Progenitor cell of endocrine pancreas (in vitro differentiated cells): ENCODE measurements at regions not wholly inside any gene's neighbourhood (a gene's known extent, or its start where the extent isn't known, plus 50 kb on each side); places are given as distances from the start of the nearest gene placed in this dataset.

Experiments
- DNase-seq: peaks from one replicate; pipeline ENCODE4 v3.0.0; 2021; ENCODE audit warnings: low spot score; ENCODE audit not compliant: unreplicated experiment
- H3K27ac Mint-ChIP-seq: 2 replicates; pipeline ENCODE4 v1.8.0; 2021; ENCODE audit warnings: mild to moderate bottlenecking, moderate library complexity, mixed read lengths
- H3K27me3 Mint-ChIP-seq: 2 replicates; pipeline ENCODE4 v1.8.0; 2021; ENCODE audit warnings: mixed read lengths
- H3K36me3 Mint-ChIP-seq: 2 replicates; pipeline ENCODE4 v1.8.0; 2022; ENCODE audit warnings: mixed read lengths; ENCODE audit not compliant: insufficient read depth
- H3K4me1 Mint-ChIP-seq: 2 replicates; pipeline ENCODE4 v1.8.0; 2021; ENCODE audit warnings: low read depth, mixed read lengths
- H3K4me3 Mint-ChIP-seq: 2 replicates; pipeline ENCODE4 v1.8.0; 2021; ENCODE audit warnings: low read depth, mild to moderate bottlenecking, moderate library complexity, mixed read lengths
- H3K9me3 Mint-ChIP-seq: 2 replicates; pipeline ENCODE4 v1.8.0; 2021; ENCODE audit warnings: low read depth, mixed read lengths
- CTCF ChIP-seq: fragments of 200-600 bp; sonication (generic); IDR thresholded peaks from one replicate; pipeline ENCODE4 v1.5.0; 2021; ENCODE audit warnings: antibody characterized with exemption, mild to moderate bottlenecking; ENCODE audit not compliant: unreplicated experiment

GRCh38 chr11:114924042-114924441 lies 245.7 kb downstream of the NXPE2 start:
- H3K4me3 Mint-ChIP-seq: no peak overlapping the region
- no peaks in the 10 kb centered on the region for H3K4me1 Mint-ChIP-seq
- DNase-seq: no peak
- no peaks in the 10 kb centered on the region for H3K9me3 Mint-ChIP-seq
- no peak overlapping the region for H3K27ac Mint-ChIP-seq
- peaks cover 16% of the 10 kb centered on the region for H3K27me3 Mint-ChIP-seq
- TF ChIP-seq CTCF: no peak
- no peaks in the 10 kb centered on the region for H3K36me3 Mint-ChIP-seq

DNA sequence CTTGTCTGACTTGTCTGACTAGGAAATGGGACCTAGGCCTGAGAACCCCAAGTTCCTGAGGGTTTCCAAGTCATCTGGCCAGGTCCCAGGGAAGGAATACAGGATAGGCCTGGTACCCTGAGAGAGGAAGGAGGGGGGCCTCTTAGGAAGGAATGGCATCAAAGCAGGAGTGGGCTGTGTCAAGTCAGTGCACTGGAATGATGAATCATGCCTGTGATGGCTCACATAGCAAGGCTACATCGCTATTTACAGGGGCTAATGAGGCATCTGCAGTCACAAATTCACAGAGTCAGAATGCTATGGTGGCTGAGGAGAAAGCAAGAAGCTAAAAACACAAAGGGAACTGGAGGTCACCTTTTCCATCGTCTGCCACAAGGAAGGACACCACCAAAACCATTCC lies 247.3 kb downstream of the NXPE2 start:
- TF ChIP-seq CTCF: no peak
- Mint-ChIP-seq H3K4me1 (peaks cover under 1% of the 10 kb centered on the region), H3K4me3 (no peak overlapping the region)

GRCh38 chr11:114928260-114928870 lies 250.0 kb downstream of the NXPE2 start:
- peaks cover 1% of the 10 kb centered on the region for H3K36me3 Mint-ChIP-seq
- H3K27me3 Mint-ChIP-seq: peaks cover 9% of the 10 kb centered on the region
- no peak for DNase-seq
- peaks cover 11% of the 10 kb centered on the region for H3K9me3 Mint-ChIP-seq
- H3K4me1 Mint-ChIP-seq: peaks cover 3% of the 10 kb centered on the region
- no peak for TF ChIP-seq CTCF
- H3K27ac Mint-ChIP-seq: no peak overlapping the region
- no peak overlapping the region for H3K4me3 Mint-ChIP-seq

More for the DNA sequence above, 247.3 kb downstream of the NXPE2 start:
- Mint-ChIP-seq H3K27me3 (peaks cover 14% of the 10 kb centered on the region), H3K9me3 (no peaks in the 10 kb centered on the region), H3K27ac (no peak overlapping the region), H3K36me3 (no peaks in the 10 kb centered on the region)
- DNase-seq: no peak

DNA sequence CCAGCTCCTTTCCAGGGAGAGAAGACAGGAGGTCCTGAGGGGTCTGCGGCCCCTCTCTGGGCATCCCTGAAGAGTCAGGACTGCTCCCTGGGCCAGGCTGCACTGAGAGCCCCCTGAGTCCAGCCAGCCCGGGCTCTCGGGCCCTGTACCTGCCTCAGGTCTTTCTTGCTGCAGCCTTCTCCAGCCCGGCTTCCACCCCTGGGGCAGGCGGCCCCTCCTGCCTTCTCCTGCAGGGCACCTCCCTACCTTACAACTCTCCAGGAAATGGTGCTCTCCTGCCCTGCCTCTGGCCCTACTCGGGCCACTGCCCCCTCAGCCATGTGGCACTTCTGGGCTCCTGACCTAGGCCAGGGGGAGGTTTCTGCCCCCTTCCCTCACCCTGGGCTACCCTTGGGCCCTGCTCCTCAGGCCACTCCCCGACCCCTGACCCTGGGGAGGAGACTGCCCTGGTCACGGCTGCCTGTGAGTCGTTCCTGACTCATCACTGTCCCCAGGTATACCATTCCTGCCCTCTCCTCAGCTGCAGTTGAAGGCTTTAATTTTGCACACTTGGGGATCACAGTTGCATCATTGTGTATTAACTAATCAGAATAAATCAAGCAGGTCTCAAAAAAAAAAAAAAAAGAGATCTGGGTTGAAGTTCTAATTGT lies 251.1 kb downstream of the NXPE2 start:
- no peak for DNase-seq
- no peak overlapping the region for H3K27ac Mint-ChIP-seq
- peaks cover 9% of the 10 kb centered on the region for H3K27me3 Mint-ChIP-seq
- peaks cover 3% of the 10 kb centered on the region for H3K4me1 Mint-ChIP-seq
- H3K9me3 Mint-ChIP-seq: peaks cover 12% of the 10 kb centered on the region
- H3K36me3 Mint-ChIP-seq: peaks cover 1% of the 10 kb centered on the region
- TF ChIP-seq CTCF: no peak
- no peak overlapping the region for H3K4me3 Mint-ChIP-seq

DNA sequence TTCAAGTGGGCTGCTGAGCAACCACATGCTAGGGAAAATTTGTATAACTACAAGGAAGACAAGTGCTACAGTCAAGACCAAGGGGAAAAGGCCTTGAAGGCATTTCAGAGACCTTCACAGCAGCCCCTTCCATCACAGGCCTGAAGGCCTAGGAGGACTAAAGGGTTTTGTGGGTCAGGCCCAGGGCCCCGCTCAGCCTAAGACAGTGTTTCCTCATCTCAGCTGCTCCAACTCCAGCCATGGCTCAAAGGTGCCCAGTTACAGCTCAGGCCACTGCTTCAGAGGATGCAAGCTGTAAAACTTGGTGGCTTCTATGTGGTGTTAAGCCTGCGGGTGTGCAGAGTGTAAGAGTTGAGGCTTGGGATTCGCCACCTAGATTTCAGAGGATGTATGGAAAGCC lies 260.5 kb downstream of the NXPE2 start:
- DNase-seq: no peak
- Mint-ChIP-seq H3K4me3 (no peak overlapping the region), H3K4me1 (no peaks in the 10 kb centered on the region), H3K36me3 (no peaks in the 10 kb centered on the region), H3K9me3 (peaks cover 17% of the 10 kb centered on the region), H3K27ac (no peak overlapping the region), H3K27me3 (no peaks in the 10 kb centered on the region)
- no peak for TF ChIP-seq CTCF
